CD4-positive, alpha-beta T cell (primary cell): ENCODE measurements at regions not wholly inside any gene's neighbourhood (a gene's known extent, or its start where the extent isn't known, plus 50 kb on each side); places are given as distances from the start of the nearest gene placed in this dataset.

Experiments used
- ATAC-seq: fragments of 200-7000 bp; cut with Tn5 transposase; one replicate; pipeline ENCODE4 v1.10.0; 2022; ENCODE audit warnings: mild to moderate bottlenecking; ENCODE audit not compliant: poor library complexity
- CTCF ChIA-PET: fragments of 350-600 bp; sonication (Branson Sonifier 250); formaldehyde crosslinking; loops from one replicate; lab custom pipeline; 2021; ENCODE audit warnings: antibody characterized with exemption, inconsistent platforms; lab: Charles Lee
- POLR2A ChIA-PET: fragments of 350-600 bp; sonication (Branson Sonifier 250); formaldehyde crosslinking; loops from one replicate; lab custom pipeline; 2021; ENCODE audit warnings: antibody characterized with exemption, inconsistent platforms; lab: Charles Lee
- DNase-seq, 14 experiments: peaks; one replicate each; pipeline ENCODE4 v3.0.0-alpha.2; 2013 to 2020; ENCODE audit warnings: mixed read lengths in 2 of 14
- H3K27ac ChIP-seq, 2 donors: one replicate each; pipeline versions ENCODE4 v1.5.1 to v1.7.0; 2013; ENCODE audit warnings: low read length in 2 of 2, low read depth in 1 of 2, mild to moderate bottlenecking in 1 of 2
- H3K27me3 ChIP-seq, 2 experiments: 1 replicate in 1 of 2; 2 replicates in 1 of 2; pipeline versions ENCODE4 v1.6.1 to v1.7.0; 2013; ENCODE audit warnings: low read length in 2 of 2, control low read depth in 1 of 2, mild to moderate bottlenecking in 1 of 2, moderate library complexity in 1 of 2; ENCODE audit not compliant: insufficient read depth in 2 of 2, control insufficient read depth in 1 of 2
- H3K36me3 ChIP-seq: one replicate; pipeline ENCODE4 v1.6.1; 2013; ENCODE audit warnings: low read length, control low read depth; ENCODE audit not compliant: insufficient read depth
- H3K4me1 ChIP-seq: one replicate; pipeline ENCODE4 v1.6.1; 2013; ENCODE audit warnings: low read length, control low read depth; ENCODE audit not compliant: insufficient read depth
- H3K4me3 ChIP-seq: one replicate; pipeline ENCODE4 v1.5.1; 2013; ENCODE audit warnings: mild to moderate bottlenecking, low read length, moderate library complexity
- H3K9me3 ChIP-seq, 2 experiments: 1 replicate in 1 of 2; 2 replicates in 1 of 2; pipeline versions ENCODE4 v1.6.1 to v1.7.0; 2013; ENCODE audit warnings: low read length in 2 of 2, mild to moderate bottlenecking in 2 of 2, control low read depth in 1 of 2, moderate library complexity in 1 of 2; ENCODE audit not compliant: control insufficient read depth in 1 of 2, insufficient read depth in 1 of 2
- H3K27ac Mint-ChIP-seq: one replicate; pipeline ENCODE4 v1.8.0; 2020; ENCODE audit warnings: mixed read lengths
- H3K27me3 Mint-ChIP-seq: one replicate; pipeline ENCODE4 v1.8.0; 2021; ENCODE audit warnings: mixed read lengths
- H3K36me3 Mint-ChIP-seq: one replicate; pipeline ENCODE4 v1.8.0; 2021; ENCODE audit warnings: low read depth, mixed read lengths
- H3K4me1 Mint-ChIP-seq: one replicate; pipeline ENCODE4 v1.8.0; 2021; ENCODE audit warnings: low read depth, mixed read lengths
- H3K4me3 Mint-ChIP-seq: one replicate; pipeline ENCODE4 v1.8.0; 2020; ENCODE audit warnings: mild to moderate bottlenecking, mixed read lengths
- H3K9me3 Mint-ChIP-seq: one replicate; pipeline ENCODE4 v1.8.0; 2020; ENCODE audit warnings: mixed read lengths
- CTCF ChIP-seq: fragments of 200-600 bp; IDR thresholded peaks from one replicate; pipeline ENCODE4 v1.8.0; 2022; ENCODE audit warnings: antibody characterized with exemption, mild to moderate bottlenecking
- intact Hi-C, 2 experiments: fragments of 100-400 bp; cut with DNase I in 1 of 2; cut with micrococcal nuclease in 1 of 2; formaldehyde crosslinking; loops; one replicate each; pipeline versions ENCODE4 v1.15.1 to v1.9.0; 2023 to 2025; cut with DNase I, micrococcal nuclease

DNA sequence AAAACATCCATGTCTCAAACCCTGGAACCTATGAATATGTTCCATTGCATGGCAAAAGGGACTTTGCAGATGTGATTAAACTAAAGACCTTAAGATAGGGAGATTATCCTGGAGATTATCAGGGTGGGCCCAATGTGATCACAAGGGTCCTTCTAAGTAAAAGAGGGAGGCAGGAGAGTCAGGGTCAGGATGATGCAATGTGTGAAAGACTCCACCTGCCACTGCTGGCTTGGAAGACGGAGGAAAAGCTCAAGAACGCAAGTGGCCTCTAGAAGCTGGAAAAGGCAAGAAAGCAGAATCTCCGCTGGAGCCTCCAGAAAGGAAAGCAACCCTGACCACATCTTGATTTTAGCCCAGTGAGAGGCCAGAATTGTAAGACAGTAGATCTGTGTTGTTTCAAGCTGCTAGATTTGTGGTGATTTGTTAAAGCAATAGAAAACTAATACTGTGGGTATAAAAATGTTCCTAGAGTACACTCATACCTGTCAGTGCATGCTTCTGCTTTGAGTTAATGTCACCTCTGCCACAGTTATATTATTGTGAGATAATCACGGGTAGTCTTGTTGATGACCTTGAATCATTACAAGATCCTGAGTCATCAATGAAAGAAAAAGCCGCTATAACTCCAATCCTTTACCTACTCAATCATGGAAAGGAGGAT is 93.5 kb upstream of the TNPO1 start:
- ChIA-PET CTCF (no interaction called here), POLR2A (no interaction called here)
- H3K27me3 ChIP-seq: no peaks in the 10 kb centered on the region
- no peak for ATAC-seq
- H3K4me1 ChIP-seq: no peaks in the 10 kb centered on the region
- no peak overlapping the region for H3K27ac ChIP-seq
- H3K9me3 ChIP-seq: peaks cover 0 to 4% of the 10 kb centered on the region in 2 experiments
- TF ChIP-seq CTCF: no peak
- Mint-ChIP-seq H3K27ac (no peak overlapping the region), H3K9me3 (no peaks in the 10 kb centered on the region), H3K27me3 (peaks cover 45% of the 10 kb centered on the region), H3K4me3 (no peak overlapping the region), H3K4me1 (no peaks in the 10 kb centered on the region), H3K36me3 (no peaks in the 10 kb centered on the region)
- no peak overlapping the region for H3K4me3 ChIP-seq
- H3K36me3 ChIP-seq: no peaks in the 10 kb centered on the region
- no peak for DNase-seq
- intact Hi-C loops: no loop called here

GRCh38 chr5:72721844-72722243 is 94.6 kb upstream of the TNPO1 start:
- intact Hi-C loops: no loop called here
- Mint-ChIP-seq H3K4me1 (no peaks in the 10 kb centered on the region), H3K9me3 (no peaks in the 10 kb centered on the region), H3K4me3 (no peak overlapping the region), H3K36me3 (no peaks in the 10 kb centered on the region), H3K27me3 (peaks cover 39% of the 10 kb centered on the region), H3K27ac (no peak overlapping the region)
- no peak overlapping the region for H3K4me3 ChIP-seq
- ATAC-seq (no peak), DNase-seq (no peak)
- POLR2A ChIA-PET: no interaction called here
- no peak overlapping the region for H3K27ac ChIP-seq
- CTCF ChIA-PET: no interaction called here
- H3K27me3 ChIP-seq: no peaks in the 10 kb centered on the region
- no peaks in the 10 kb centered on the region for H3K9me3 ChIP-seq
- no peaks in the 10 kb centered on the region for H3K36me3 ChIP-seq
- TF ChIP-seq CTCF: no peak
- no peaks in the 10 kb centered on the region for H3K4me1 ChIP-seq

GRCh38 chr5:72720205-72720604 is 96.3 kb upstream of the TNPO1 start:
- no peaks in the 10 kb centered on the region for H3K36me3 Mint-ChIP-seq
- H3K4me1 Mint-ChIP-seq: no peaks in the 10 kb centered on the region
- CTCF ChIA-PET: no interaction called here
- no peaks in the 10 kb centered on the region for H3K9me3 Mint-ChIP-seq
- no peak for DNase-seq
- Histone ChIP-seq H3K4me3 (no peak overlapping the region), H3K36me3 (no peaks in the 10 kb centered on the region), H3K9me3 (no peaks in the 10 kb centered on the region), H3K27ac (no peak overlapping the region), H3K27me3 (no peaks in the 10 kb centered on the region), H3K4me1 (no peaks in the 10 kb centered on the region)
- no peak overlapping the region for H3K27ac Mint-ChIP-seq
- TF ChIP-seq CTCF: no peak
- intact Hi-C loops: no loop called here
- H3K4me3 Mint-ChIP-seq: no peak overlapping the region
- H3K27me3 Mint-ChIP-seq: peaks cover 24% of the 10 kb centered on the region
- ATAC-seq: no peak
- POLR2A ChIA-PET: no interaction called here
